ENCODE measurements at regions not wholly inside any gene's neighbourhood (a gene's known extent, or its start where the extent isn't known, plus 50 kb on each side); places are given as distances from the start of the nearest gene placed in this dataset.

GRCh38 chr10:45501791-45502190 lies 127.8 kb downstream of the ALOX5 start:
- DNase-seq (no peak), ATAC-seq (ENCODE audit: poor library complexity) (no peak)
- Histone ChIP-seq H3K27me3 (ENCODE audit: control insufficient read depth in 1 of 2, insufficient read depth in 2 of 2, low read length in 2 of 2) (no peaks in the 10 kb centered on the region), H3K4me1 (ENCODE audit: insufficient read depth, low read length) (no peaks in the 10 kb centered on the region), H3K9me3 (ENCODE audit: control insufficient read depth in 1 of 2, insufficient read depth in 1 of 2, low read length in 2 of 2) (no peaks in the 10 kb centered on the region), H3K27ac (ENCODE audit: low read depth in 1 of 2, low read length in 2 of 2) (no peak overlapping the region), H3K36me3 (ENCODE audit: insufficient read depth, low read length) (no peaks in the 10 kb centered on the region), H3K4me3 (ENCODE audit: low read length) (no peak overlapping the region)
- H3K4me3 Mint-ChIP-seq: no peak overlapping the region
- ChIA-PET CTCF (no interaction called here), POLR2A (no interaction called here)
- H3K36me3 Mint-ChIP-seq (ENCODE audit: low read depth): peaks cover 22% of the 10 kb centered on the region
- H3K9me3 Mint-ChIP-seq: peaks cover 2% of the 10 kb centered on the region
- TF ChIP-seq, protein P1, sequence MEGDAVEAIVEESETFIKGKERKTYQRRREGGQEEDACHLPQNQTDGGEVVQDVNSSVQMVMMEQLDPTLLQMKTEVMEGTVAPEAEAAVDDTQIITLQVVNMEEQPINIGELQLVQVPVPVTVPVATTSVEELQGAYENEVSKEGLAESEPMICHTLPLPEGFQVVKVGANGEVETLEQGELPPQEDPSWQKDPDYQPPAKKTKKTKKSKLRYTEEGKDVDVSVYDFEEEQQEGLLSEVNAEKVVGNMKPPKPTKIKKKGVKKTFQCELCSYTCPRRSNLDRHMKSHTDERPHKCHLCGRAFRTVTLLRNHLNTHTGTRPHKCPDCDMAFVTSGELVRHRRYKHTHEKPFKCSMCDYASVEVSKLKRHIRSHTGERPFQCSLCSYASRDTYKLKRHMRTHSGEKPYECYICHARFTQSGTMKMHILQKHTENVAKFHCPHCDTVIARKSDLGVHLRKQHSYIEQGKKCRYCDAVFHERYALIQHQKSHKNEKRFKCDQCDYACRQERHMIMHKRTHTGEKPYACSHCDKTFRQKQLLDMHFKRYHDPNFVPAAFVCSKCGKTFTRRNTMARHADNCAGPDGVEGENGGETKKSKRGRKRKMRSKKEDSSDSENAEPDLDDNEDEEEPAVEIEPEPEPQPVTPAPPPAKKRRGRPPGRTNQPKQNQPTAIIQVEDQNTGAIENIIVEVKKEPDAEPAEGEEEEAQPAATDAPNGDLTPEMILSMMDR (IDR thresholded peaks at IDR 0.05): no peak
- intact Hi-C loops (cut with DNase I, micrococcal nuclease): no loop called here
- H3K27me3 Mint-ChIP-seq: no peaks in the 10 kb centered on the region
- peaks cover 13% of the 10 kb centered on the region for H3K4me1 Mint-ChIP-seq (ENCODE audit: low read depth)
- no peak overlapping the region for H3K27ac Mint-ChIP-seq

DNA sequence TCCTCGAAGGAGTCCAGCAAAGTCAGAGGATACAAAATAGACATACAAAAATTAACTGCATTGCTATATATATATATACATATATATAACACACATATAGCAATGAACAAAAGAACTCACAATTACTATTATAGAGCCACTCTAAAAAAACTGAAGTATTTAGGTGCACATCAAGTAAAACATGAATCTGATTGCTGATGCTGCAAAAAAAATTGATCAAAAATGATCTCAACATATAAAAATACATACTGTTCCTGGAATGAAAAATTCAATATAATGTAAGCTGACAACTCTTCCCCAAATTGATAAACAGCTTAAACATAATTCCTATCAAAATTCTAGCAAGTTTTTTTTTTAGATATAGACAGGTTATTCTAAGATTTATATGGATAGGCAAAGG lies 126.8 kb downstream of the ALOX5 start:
- intact Hi-C loops (cut with DNase I, micrococcal nuclease): no loop called here
- H3K27me3 ChIP-seq (ENCODE audit: control insufficient read depth in 1 of 2, insufficient read depth in 2 of 2, low read length in 2 of 2): no peaks in the 10 kb centered on the region
- Mint-ChIP-seq H3K4me3 (no peak overlapping the region), H3K36me3 (ENCODE audit: low read depth) (peaks cover 25% of the 10 kb centered on the region), H3K9me3 (peaks cover 2% of the 10 kb centered on the region), H3K27me3 (no peaks in the 10 kb centered on the region), H3K4me1 (ENCODE audit: low read depth) (peaks cover 13% of the 10 kb centered on the region), H3K27ac (no peak overlapping the region)
- TF ChIP-seq, protein P1 (IDR thresholded peaks at IDR 0.05): no peak
- no peak for DNase-seq
- no peaks in the 10 kb centered on the region for H3K36me3 ChIP-seq (ENCODE audit: insufficient read depth, low read length)
- ATAC-seq (ENCODE audit: poor library complexity): no peak
- no peaks in the 10 kb centered on the region for H3K9me3 ChIP-seq (ENCODE audit: control insufficient read depth in 1 of 2, insufficient read depth in 1 of 2, low read length in 2 of 2)
- H3K4me1 ChIP-seq (ENCODE audit: insufficient read depth, low read length): no peaks in the 10 kb centered on the region
- H3K4me3 ChIP-seq (ENCODE audit: low read length): no peak overlapping the region
- ChIA-PET POLR2A (interaction anchor here (0.6 kb wide), 1 partner anchor 61 kb away, joined by 3 read pairs; no protein-coding TSS in a partner anchor), CTCF (no interaction called here)
- H3K27ac ChIP-seq (ENCODE audit: low read depth in 1 of 2, low read length in 2 of 2): no peak overlapping the region

DNA sequence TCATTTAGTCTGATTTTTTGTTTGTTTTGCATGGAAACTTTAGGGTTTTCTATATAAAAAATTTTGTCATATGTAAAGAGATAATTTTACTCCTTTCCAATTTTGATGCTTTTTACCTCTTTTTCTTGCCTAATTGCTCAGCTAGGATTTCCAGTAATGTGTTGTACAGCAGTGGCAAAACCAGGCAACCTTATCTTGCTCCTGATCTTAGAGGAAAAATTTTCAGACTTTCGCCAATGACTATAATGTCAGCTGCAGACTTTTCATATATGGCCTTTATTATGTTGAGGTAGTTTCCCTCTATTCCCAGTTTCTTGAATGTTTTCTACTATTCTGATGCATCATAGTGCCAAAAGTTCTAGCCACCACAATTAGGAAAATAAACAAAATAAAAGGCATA lies 126.3 kb downstream of the ALOX5 start:
- ATAC-seq (ENCODE audit: poor library complexity) (no peak), DNase-seq (no peak)
- no peaks in the 10 kb centered on the region for H3K9me3 ChIP-seq (ENCODE audit: control insufficient read depth in 1 of 2, insufficient read depth in 1 of 2, low read length in 2 of 2)
- H3K4me1 Mint-ChIP-seq (ENCODE audit: low read depth): peaks cover 13% of the 10 kb centered on the region
- no peak overlapping the region for H3K4me3 ChIP-seq (ENCODE audit: low read length)
- TF ChIP-seq, protein P1 (IDR thresholded peaks at IDR 0.05): no peak
- H3K4me3 Mint-ChIP-seq: no peak overlapping the region
- ChIA-PET POLR2A (interaction anchor here (0.6 kb wide), 1 partner anchor 61 kb away, joined by 3 read pairs; no protein-coding TSS in a partner anchor), CTCF (no interaction called here)
- intact Hi-C loops (cut with DNase I, micrococcal nuclease): no loop called here
- H3K27ac ChIP-seq (ENCODE audit: low read depth in 1 of 2, low read length in 2 of 2): no peak overlapping the region
- peaks cover 4% of the 10 kb centered on the region for H3K9me3 Mint-ChIP-seq
- peaks cover 2% of the 10 kb centered on the region for H3K36me3 ChIP-seq (ENCODE audit: insufficient read depth, low read length)
- peaks cover 30% of the 10 kb centered on the region for H3K36me3 Mint-ChIP-seq (ENCODE audit: low read depth)
- no peaks in the 10 kb centered on the region for H3K27me3 ChIP-seq (ENCODE audit: control insufficient read depth in 1 of 2, insufficient read depth in 2 of 2, low read length in 2 of 2)
- no peak overlapping the region for H3K27ac Mint-ChIP-seq
- no peaks in the 10 kb centered on the region for H3K27me3 Mint-ChIP-seq
- H3K4me1 ChIP-seq (ENCODE audit: insufficient read depth, low read length): no peaks in the 10 kb centered on the region
